MM.1S (cell line): ENCODE measurements at regions not wholly inside any gene's neighbourhood (a gene's known extent, or its start where the extent isn't known, plus 50 kb on each side); places are given as distances from the start of the nearest gene placed in this dataset.

Experiments used
- DNase-seq: peaks from one replicate; pipeline ENCODE4 v3.0.0-alpha.2; 2015
- H2AFZ ChIP-seq: fragments of 300-600 bp; sonication (generic); 2 replicates; pipeline ENCODE4 v1.6.0; 2016; ENCODE audit warnings: antibody characterized with exemption, low read length
- H3F3A ChIP-seq: fragments of 300-600 bp; sonication (generic); 2 replicates; pipeline ENCODE4 v1.6.1; 2016; ENCODE audit warnings: mild to moderate bottlenecking, antibody characterized with exemption, low read length, moderate library complexity, mixed read lengths; ENCODE audit not compliant: insufficient read depth
- H3K27ac ChIP-seq: fragments of 300-600 bp; sonication (generic); 2 replicates; pipeline ENCODE4 v1.5.1; 2016; ENCODE audit warnings: mild to moderate bottlenecking, low read length
- H3K27me3 ChIP-seq: fragments of 300-600 bp; sonication (generic); replicated peaks from 2 replicates; pipeline ENCODE4 v1.6.0; 2016; ENCODE audit warnings: low read length; ENCODE audit not compliant: insufficient read depth
- H3K36me3 ChIP-seq: fragments of 300-600 bp; sonication (generic); replicated peaks from 2 replicates; pipeline ENCODE4 v1.6.1; 2016; ENCODE audit warnings: mild to moderate bottlenecking, low read length, mixed read lengths; ENCODE audit not compliant: insufficient read depth
- H3K4me1 ChIP-seq: fragments of 300-600 bp; sonication (generic); 2 replicates; pipeline ENCODE4 v1.6.1; 2016; ENCODE audit warnings: low read length, mixed read lengths
- H3K4me2 ChIP-seq: fragments of 300-600 bp; sonication (generic); 2 replicates; pipeline ENCODE4 v1.6.0; 2016; ENCODE audit warnings: low read depth, low read length
- H3K4me3 ChIP-seq: fragments of 300-600 bp; sonication (generic); 2 replicates; pipeline ENCODE4 v1.5.1; 2016; ENCODE audit warnings: low read length, mixed read lengths
- H3K79me2 ChIP-seq: fragments of 300-600 bp; sonication (generic); 2 replicates; pipeline ENCODE4 v1.6.1; 2016; ENCODE audit warnings: mixed run types, low read length, mixed read lengths
- H3K9ac ChIP-seq: fragments of 300-600 bp; sonication (generic); 2 replicates; pipeline ENCODE4 v1.6.1; 2016; ENCODE audit warnings: low read length, mixed read lengths
- H3K9me2 ChIP-seq: fragments of 300-600 bp; sonication (generic); replicated peaks from 2 replicates; pipeline ENCODE4 v1.6.1; 2016; ENCODE audit warnings: mild to moderate bottlenecking, low read length, mixed read lengths; ENCODE audit not compliant: insufficient read depth
- H3K9me3 ChIP-seq: fragments of 300-600 bp; sonication (generic); replicated peaks from 2 replicates; pipeline ENCODE4 v1.6.1; 2016; ENCODE audit warnings: mild to moderate bottlenecking, low read length, mixed read lengths; ENCODE audit not compliant: insufficient read depth
- H4K20me1 ChIP-seq: fragments of 300-600 bp; sonication (generic); 2 replicates; pipeline ENCODE4 v1.6.1; 2016; ENCODE audit warnings: mild to moderate bottlenecking, low read length, moderate library complexity, mixed read lengths; ENCODE audit not compliant: insufficient read depth
- EZH2 ChIP-seq: fragments of 300-600 bp; sonication (generic); optimal IDR thresholded peaks from 2 replicates; pipeline ENCODE3; 2017; ENCODE audit warnings: low read depth, mild to moderate bottlenecking, antibody characterized with exemption, low read length, mixed read lengths
- EZH2phosphoT487 ChIP-seq: fragments of 300-600 bp; sonication (generic); IDR thresholded peaks from 2 replicates; pipeline ENCODE4 v1.6.1; 2018; ENCODE audit warnings: antibody characterized with exemption, low read length
- TF ChIP-seq, protein P1 (sequence below): fragments of 300-600 bp; sonication (generic); IDR thresholded peaks from 2 replicates; pipeline ENCODE4 v1.5.1; 2016; ENCODE audit warnings: antibody characterized with exemption, low read length, mixed read lengths

GRCh38 chr2:158034198-158034866, 67.3 kb upstream of the UPP2 start:
- no peaks in the 10 kb centered on the region for H3F3A ChIP-seq
- TF ChIP-seq EZH2phosphoT487 = no peak
- TF ChIP-seq, protein P1, sequence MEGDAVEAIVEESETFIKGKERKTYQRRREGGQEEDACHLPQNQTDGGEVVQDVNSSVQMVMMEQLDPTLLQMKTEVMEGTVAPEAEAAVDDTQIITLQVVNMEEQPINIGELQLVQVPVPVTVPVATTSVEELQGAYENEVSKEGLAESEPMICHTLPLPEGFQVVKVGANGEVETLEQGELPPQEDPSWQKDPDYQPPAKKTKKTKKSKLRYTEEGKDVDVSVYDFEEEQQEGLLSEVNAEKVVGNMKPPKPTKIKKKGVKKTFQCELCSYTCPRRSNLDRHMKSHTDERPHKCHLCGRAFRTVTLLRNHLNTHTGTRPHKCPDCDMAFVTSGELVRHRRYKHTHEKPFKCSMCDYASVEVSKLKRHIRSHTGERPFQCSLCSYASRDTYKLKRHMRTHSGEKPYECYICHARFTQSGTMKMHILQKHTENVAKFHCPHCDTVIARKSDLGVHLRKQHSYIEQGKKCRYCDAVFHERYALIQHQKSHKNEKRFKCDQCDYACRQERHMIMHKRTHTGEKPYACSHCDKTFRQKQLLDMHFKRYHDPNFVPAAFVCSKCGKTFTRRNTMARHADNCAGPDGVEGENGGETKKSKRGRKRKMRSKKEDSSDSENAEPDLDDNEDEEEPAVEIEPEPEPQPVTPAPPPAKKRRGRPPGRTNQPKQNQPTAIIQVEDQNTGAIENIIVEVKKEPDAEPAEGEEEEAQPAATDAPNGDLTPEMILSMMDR = peak; percentile 55
- no peaks in the 10 kb centered on the region for H3K27me3 ChIP-seq
- no peaks in the 10 kb centered on the region for H3K9me3 ChIP-seq
- H3K9me2 ChIP-seq = no peaks in the 10 kb centered on the region
- H3K27ac ChIP-seq = no peak overlapping the region
- no peak overlapping the region for H2AFZ ChIP-seq
- H3K9ac ChIP-seq = no peak overlapping the region
- H3K4me1 ChIP-seq = no peaks in the 10 kb centered on the region
- H3K79me2 ChIP-seq = no peaks in the 10 kb centered on the region
- no peaks in the 10 kb centered on the region for H3K36me3 ChIP-seq
- DNase-seq = peak; percentile 61
- H4K20me1 ChIP-seq = no peaks in the 10 kb centered on the region
- no peak overlapping the region for H3K4me2 ChIP-seq
- H3K4me3 ChIP-seq = no peak overlapping the region

DNA sequence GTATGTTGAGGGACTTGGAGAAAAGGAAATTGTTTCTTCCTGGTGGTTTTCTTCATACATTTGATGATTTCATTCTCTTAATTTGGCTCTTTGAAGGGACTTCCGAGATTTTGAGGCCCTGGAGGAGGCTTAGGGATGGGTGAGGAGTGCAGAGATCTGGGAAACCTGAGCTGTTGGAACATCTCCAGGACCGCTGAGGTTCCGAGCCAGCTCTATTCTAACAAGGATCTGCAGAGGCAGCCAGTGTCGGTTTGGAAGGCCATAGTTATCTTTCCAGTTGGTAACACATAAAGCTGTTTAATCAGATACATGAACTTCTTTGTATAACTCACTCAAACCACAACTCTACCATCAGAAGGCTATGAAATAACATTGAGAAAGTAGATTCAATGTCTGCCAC, 70.3 kb upstream of the UPP2 start:
- H3F3A ChIP-seq = no peaks in the 10 kb centered on the region
- no peaks in the 10 kb centered on the region for H3K79me2 ChIP-seq
- TF ChIP-seq, protein P1 = no peak
- TF ChIP-seq EZH2 (no peak), EZH2phosphoT487 (no peak)
- H3K27ac ChIP-seq = no peak overlapping the region
- no peak overlapping the region for H3K4me2 ChIP-seq
- H3K27me3 ChIP-seq = no peaks in the 10 kb centered on the region
- H3K4me3 ChIP-seq = no peak overlapping the region
- no peaks in the 10 kb centered on the region for H3K4me1 ChIP-seq
- DNase-seq = no peak
- H3K9ac ChIP-seq = no peak overlapping the region
- H3K9me3 ChIP-seq = no peaks in the 10 kb centered on the region
- H3K36me3 ChIP-seq = no peaks in the 10 kb centered on the region
- no peak overlapping the region for H2AFZ ChIP-seq
- no peaks in the 10 kb centered on the region for H3K9me2 ChIP-seq
- H4K20me1 ChIP-seq = no peaks in the 10 kb centered on the region

DNA sequence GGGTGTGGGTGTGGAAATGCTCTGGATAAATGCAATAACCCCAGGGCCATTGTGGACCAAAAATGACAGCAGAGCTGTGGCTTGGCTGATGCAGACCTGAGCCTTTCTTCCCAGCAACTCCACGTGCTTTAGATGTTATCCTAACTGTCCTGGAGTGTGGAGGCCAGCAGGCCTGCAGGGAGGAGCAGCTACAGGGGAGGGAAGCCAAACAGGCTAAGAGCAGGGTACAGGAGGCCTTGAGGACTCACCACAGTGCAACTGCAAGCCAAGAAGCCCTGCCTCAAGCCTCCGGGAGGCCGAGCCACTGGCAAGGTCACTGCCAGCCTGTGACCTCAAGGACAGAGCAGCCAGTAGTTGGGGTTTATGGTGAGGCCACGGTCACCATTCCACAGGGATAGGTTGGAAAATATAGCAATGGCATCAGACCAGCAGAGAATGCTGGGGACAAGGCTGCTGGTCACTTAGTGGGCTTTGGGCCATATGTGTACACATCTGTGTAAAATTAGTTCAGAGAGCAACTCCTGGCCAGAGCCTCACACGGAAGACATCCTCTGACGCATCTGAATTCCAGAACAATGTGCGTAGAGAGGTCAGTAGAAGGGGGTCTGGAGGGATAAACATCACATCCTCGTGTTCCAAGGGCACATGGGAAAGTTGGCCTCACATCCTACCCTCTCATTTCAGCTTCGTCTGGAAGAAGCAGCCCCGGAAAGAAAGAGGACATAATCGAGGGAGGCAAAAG, 76.2 kb upstream of the UPP2 start:
- Histone ChIP-seq H3K9me3 (no peaks in the 10 kb centered on the region), H2AFZ (no peak overlapping the region), H3K4me1 (no peaks in the 10 kb centered on the region), H3K27me3 (no peaks in the 10 kb centered on the region), H3K9me2 (no peaks in the 10 kb centered on the region), H3K27ac (no peak overlapping the region), H3K4me3 (no peak overlapping the region), H3K79me2 (no peaks in the 10 kb centered on the region), H3K36me3 (no peaks in the 10 kb centered on the region), H3K9ac (no peak overlapping the region), H4K20me1 (no peaks in the 10 kb centered on the region), H3K4me2 (no peak overlapping the region), H3F3A (no peaks in the 10 kb centered on the region)
- no peak for TF ChIP-seq EZH2phosphoT487
- TF ChIP-seq, protein P1 = no peak
- DNase-seq = no peak
